Lower leg skin (tissue), 3 donors: ENCODE measurements at regions not wholly inside any gene's neighbourhood (a gene's known extent, or its start where the extent isn't known, plus 50 kb on each side); places are given as distances from the start of the nearest gene placed in this dataset.

Experiments used
- CTCF ChIP-seq, 3 donors: fragments of 450-650 bp; IDR thresholded peaks; one replicate each; pipeline ENCODE4 v1.5.1; 2016; ENCODE audit warnings: antibody characterized with exemption in 3 of 3, mild to moderate bottlenecking in 3 of 3, moderate library complexity in 2 of 3
- POLR2A ChIP-seq, 2 donors: fragments of 450-650 bp; IDR thresholded peaks; one replicate each; pipeline ENCODE4 v1.6.1; 2016 to 2017; ENCODE audit warnings: antibody characterized with exemption in 2 of 2, mild to moderate bottlenecking in 1 of 2, moderate library complexity in 1 of 2

GRCh38 chr12:78793491-78793890 is 71.1 kb upstream of the SYT1 start:
- TF ChIP-seq CTCF (IDR thresholded peaks at IDR 0.05) (no peak), POLR2A (IDR thresholded peaks at IDR 0.05) (no peak)
